HUES48 (cell line): ENCODE measurements at regions not wholly inside any gene's neighbourhood (a gene's known extent, or its start where the extent isn't known, plus 50 kb on each side); places are given as distances from the start of the nearest gene placed in this dataset.
"Not testable (repeated sequence)": the region's sequence is repeated elsewhere in the genome, so short reads cannot be mapped to it uniquely, and the experiment has no call there.

Experiments used
- H3K27ac ChIP-seq: one replicate; pipeline ENCODE4 v1.7.0; 2013; ENCODE audit warnings: low read depth, low read length, inconsistent platforms
- H3K27me3 ChIP-seq: 2 replicates; pipeline ENCODE4 v1.6.1; 2013; ENCODE audit warnings: mild to moderate bottlenecking, low read length; ENCODE audit not compliant: control insufficient read depth, insufficient read depth
- H3K36me3 ChIP-seq: 2 replicates; pipeline ENCODE4 v1.6.1; 2013; ENCODE audit warnings: low read length; ENCODE audit not compliant: control insufficient read depth, insufficient read depth
- H3K4me1 ChIP-seq: 2 replicates; pipeline ENCODE4 v1.6.1; 2013; ENCODE audit warnings: mild to moderate bottlenecking, low read length; ENCODE audit not compliant: control insufficient read depth, insufficient read depth
- H3K4me3 ChIP-seq: 2 replicates; pipeline ENCODE4 v1.5.1; 2013; ENCODE audit warnings: mild to moderate bottlenecking, low read depth, low read length
- H3K9ac ChIP-seq: 2 replicates; pipeline ENCODE4 v1.6.1; 2013; ENCODE audit warnings: mild to moderate bottlenecking, low read depth, low read length, moderate library complexity
- H3K9me3 ChIP-seq: 2 replicates; pipeline ENCODE4 v1.6.1; 2013; ENCODE audit warnings: low read length; ENCODE audit not compliant: control insufficient read depth, insufficient read depth

DNA sequence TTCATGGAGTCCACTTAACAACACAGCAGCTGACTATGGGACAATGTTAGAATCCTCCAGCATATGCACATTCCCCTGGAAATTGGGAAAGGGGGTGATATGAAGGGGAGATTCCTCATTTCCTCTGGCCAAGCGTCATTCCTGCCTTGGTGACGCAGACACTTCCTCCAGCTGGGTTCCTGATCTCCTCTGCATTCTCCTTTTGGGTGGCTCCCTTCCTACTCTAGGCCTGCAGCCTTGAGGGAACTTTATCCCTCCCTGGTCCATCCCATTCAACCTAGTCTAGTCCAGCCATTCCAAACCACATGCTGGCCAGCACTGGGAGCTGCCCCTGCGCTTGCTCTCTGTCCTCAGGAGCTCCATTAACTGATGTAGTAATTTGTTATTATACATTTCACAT, 216.8 kb downstream of the VAPA start:
- Histone ChIP-seq H3K9me3 (no peaks in the 10 kb centered on the region), H3K36me3 (no peaks in the 10 kb centered on the region), H3K4me1 (peaks cover 8% of the 10 kb centered on the region; the same call in 1 of the 2 replicates), H3K9ac (no peak overlapping the region), H3K4me3 (no peak overlapping the region), H3K27me3 (no peaks in the 10 kb centered on the region), H3K27ac (no peak overlapping the region)

DNA sequence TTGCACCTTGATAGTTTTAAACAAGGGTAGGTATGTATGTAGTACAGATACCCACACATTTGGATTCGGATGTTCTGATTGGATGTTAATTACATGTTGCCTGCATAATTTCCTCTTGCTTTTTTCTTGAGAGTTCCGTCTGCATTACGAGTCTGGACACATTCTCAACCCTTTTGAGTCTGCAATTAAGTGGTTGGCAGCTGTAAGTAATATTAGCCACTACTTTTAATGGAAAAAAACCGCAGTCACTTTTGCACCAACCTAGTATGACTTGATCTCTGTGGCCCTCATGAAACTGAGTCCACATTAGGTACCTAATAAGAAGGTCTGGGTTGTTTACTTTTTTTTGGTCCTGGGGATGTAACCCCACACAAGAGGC, 217.3 kb downstream of the VAPA start:
- Histone ChIP-seq H3K27me3 (no peaks in the 10 kb centered on the region), H3K4me3 (no peak overlapping the region), H3K9me3 (no peaks in the 10 kb centered on the region), H3K27ac (no peak overlapping the region), H3K4me1 (peaks cover 8% of the 10 kb centered on the region; the same call in 1 of the 2 replicates), H3K9ac (no peak overlapping the region), H3K36me3 (no peaks in the 10 kb centered on the region)

DNA sequence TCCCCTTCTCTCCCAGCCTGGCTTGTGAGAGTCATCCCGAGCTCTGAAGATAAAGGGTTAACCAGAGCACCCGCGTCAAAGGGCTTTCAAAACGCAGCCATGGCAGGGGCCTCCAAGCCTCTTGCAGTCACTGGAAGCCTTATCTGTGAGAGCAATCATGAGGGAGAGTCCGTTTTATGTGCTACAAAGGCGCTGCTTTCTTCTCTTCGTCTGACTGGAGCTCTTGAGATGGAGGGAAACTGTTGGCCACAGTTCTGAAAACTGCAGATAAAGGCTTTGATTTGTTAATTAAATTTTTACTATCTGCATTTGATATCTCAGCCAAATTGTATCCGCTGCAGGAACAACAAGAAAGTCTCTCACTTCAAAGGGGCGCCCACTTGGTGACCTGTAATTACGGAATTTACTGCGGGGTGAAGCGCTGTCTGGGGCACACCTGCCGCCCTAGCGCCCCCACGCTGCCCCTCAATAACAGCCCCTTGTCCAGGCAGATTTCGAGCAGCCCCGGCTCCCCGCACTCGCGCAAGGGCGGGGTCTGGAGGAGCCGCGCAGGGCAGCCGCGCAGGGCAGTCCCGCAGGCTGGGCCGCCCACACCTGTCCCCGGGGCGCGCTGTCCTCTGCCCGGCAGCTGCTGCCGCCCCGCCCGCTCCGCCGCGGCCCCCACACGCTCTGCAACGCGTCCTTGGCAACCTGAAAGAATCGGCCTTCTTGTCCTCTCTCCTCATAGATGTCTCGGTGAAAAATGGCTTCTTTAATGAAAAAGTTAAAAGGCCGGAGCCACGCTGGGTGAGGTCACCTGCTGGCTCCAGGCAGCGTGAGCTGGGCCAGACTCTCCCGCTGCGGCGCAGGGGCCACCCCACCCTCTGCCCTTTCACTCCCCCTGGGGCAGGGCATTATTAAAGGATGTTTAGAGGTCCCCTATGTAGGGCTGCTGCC, 217.9 kb downstream of the VAPA start:
- no peaks in the 10 kb centered on the region for H3K27me3 ChIP-seq

DNA sequence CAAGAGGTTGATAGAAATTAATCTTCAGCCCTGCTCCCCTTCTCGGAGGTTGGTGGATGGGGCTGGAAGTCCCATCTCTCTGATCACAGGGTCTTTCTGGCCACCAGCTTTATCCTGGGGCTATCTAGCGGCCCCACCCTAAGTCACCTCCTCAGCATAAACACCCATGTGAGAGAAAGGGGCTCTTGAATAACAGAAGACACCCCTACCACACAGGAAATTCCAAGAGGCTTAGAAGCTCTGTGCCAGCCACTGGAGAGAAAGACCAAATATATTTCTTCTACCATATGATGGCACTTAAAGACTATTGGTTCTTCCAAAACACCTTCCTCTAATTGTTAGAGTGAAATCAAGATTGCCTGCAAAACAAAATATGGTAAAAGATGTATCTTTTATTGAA, 219.7 kb downstream of the VAPA start:
- H3K4me3 ChIP-seq: no peak overlapping the region
- H3K27ac ChIP-seq: no peak overlapping the region
- H3K4me1 ChIP-seq: peaks cover 8% of the 10 kb centered on the region; the same call in 1 of the 2 replicates
- no peaks in the 10 kb centered on the region for H3K36me3 ChIP-seq
- no peaks in the 10 kb centered on the region for H3K27me3 ChIP-seq
- no peak overlapping the region for H3K9ac ChIP-seq
- H3K9me3 ChIP-seq: no peaks in the 10 kb centered on the region

More for the DNA sequence above, 217.9 kb downstream of the VAPA start:
- H3K9me3 ChIP-seq: no peaks in the 10 kb centered on the region
- peak overlapping the region; percentile 66 for H3K4me3 ChIP-seq
- H3K4me1 ChIP-seq: peaks cover 8% of the 10 kb centered on the region; the same call in 1 of the 2 replicates
- H3K36me3 ChIP-seq: no peaks in the 10 kb centered on the region
- H3K27ac ChIP-seq: peak overlapping the region; percentile 40
- H3K9ac ChIP-seq: 0 out of 2 replicates have a peak overlapping the region, but pooled peaks have one; percentile 4

DNA sequence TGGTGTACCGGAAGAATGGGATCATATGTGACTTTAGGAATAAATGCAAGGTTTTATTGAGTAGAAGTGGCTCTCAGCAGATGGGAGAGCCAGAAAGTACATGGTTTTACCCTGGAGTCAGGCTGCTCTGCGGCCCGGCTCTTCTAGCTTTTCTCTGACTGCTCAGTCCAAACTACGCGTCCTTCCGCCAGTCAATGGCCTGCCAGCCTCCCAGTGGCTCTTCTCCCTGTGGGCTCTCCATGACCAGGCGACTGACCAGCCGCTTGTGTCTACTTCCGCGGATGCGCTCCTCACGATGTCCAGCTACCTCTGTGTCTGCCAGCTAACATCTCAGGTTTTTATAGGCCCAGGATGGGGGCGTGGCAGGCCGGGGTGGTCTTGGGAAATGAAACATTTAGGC, 220.4 kb downstream of the VAPA start:
- no peaks in the 10 kb centered on the region for H3K9me3 ChIP-seq
- H3K36me3 ChIP-seq: no peaks in the 10 kb centered on the region
- H3K27ac ChIP-seq: no peak overlapping the region
- H3K27me3 ChIP-seq: no peaks in the 10 kb centered on the region
- no peak overlapping the region for H3K4me3 ChIP-seq
- peaks cover 8% of the 10 kb centered on the region; the same call in 1 of the 2 replicates for H3K4me1 ChIP-seq
- H3K9ac ChIP-seq: no peak overlapping the region

DNA sequence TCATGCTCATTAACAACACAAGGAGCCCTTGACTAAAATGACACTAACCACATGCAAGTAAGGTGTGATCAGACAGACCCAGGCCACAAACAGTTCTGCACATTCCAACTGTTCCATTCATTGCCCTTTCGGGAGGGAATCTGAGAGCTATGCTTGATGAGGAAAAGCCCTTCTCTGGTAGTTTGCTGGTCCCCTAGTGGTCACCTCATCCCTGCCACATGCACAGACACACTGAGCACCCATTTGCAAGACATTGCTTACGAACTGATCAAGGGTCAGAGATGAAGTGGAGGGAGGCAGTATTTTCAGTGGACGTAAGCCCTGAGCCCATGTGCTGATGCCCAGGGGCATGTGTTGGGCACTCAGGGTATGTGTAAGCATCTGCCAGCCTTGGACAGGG, 220.9 kb downstream of the VAPA start:
- not testable (repeated sequence) for H3K27me3 ChIP-seq, H3K4me3 ChIP-seq, H3K4me1 ChIP-seq, H3K36me3 ChIP-seq, H3K27ac ChIP-seq, H3K9me3 ChIP-seq, H3K9ac ChIP-seq

DNA sequence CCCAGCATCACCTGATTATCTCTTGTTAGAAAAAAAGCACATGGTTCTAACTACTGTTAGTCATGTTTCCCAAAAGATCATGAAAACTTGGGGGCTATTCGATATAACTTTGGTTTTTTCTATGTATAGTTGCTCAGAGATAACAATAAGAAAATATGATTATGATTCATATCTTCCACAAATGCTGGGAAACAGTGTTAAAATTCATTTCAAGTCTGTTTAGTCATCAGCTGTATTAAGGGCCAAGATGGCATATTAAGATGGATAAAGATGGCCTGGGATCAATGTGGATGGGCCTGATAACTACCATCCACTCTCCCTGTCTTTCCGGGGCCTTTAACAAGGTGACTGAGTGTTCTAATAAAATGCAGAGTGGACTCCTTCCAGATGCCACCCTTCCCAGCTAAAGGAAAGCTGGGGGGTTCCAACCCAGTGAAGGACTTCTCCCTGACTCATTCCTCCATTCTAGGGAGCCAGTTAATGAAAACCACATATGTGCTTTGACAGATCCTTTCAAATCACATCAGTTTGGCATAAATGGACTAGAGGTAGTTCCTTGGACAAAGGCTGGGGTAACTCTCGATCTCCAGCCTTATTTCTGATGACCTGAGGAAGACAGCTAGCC, 221.6 kb downstream of the VAPA start:
- H3K9ac ChIP-seq: no peak overlapping the region
- H3K4me1 ChIP-seq: peaks cover 13% of the 10 kb centered on the region
- no peak overlapping the region for H3K4me3 ChIP-seq
- no peaks in the 10 kb centered on the region for H3K27me3 ChIP-seq
- H3K36me3 ChIP-seq: no peaks in the 10 kb centered on the region
- no peaks in the 10 kb centered on the region for H3K9me3 ChIP-seq
- no peak overlapping the region for H3K27ac ChIP-seq

DNA sequence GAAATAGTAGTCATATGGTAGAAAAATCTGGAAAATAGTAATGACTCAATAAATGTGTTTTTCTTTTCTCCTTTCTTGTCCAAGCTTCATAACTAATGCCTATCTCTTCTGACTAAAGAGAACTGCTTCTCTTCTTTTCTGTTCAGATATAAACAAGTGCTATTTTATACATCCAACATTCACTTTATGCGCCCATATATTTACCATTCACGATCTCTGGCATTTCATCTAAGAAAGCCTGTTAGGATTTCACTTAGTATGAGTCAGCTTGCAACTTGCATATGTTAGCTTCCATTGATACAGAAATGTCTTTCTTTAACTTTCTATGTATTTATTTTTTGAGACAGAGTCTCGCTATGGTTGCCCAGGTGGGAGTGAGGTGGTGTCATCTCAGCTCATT, 224.9 kb downstream of the VAPA start:
- Histone ChIP-seq H3K4me3 (no peak overlapping the region), H3K9me3 (no peaks in the 10 kb centered on the region), H3K9ac (no peak overlapping the region), H3K27ac (no peak overlapping the region), H3K36me3 (no peaks in the 10 kb centered on the region), H3K27me3 (no peaks in the 10 kb centered on the region), H3K4me1 (peaks cover 23% of the 10 kb centered on the region)

DNA sequence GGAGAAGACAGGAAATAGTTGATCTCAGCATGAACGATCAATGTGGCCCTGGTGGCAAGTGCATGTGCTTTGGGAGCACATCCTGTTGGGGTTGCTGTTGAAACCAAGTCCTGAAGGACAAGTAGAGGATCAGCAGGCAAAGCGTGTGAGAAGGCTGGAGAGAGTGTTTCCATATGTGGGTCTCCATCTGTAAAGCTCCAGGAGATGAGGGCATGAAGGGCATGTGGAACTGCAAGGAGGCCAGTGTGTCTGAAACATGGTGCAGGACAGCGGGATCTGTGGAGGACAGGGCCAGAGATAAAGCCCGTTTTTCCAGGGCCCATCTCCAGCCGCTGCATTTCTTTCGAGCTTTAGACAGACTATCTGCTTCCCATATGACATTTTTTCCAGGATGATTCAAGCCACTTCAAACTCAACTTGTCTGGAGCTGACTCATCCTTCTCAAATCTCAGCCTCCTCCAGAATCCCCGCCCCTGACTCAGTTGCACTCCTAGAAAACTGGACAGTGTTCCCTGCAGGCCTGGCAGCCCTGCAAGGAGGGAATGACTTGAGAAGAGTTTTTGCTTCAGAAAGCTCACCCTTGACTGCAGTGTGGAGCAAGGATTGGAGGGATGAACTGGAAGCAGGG, 226.1 kb downstream of the VAPA start:
- Histone ChIP-seq H3K27ac (peak overlapping the region; percentile 13), H3K36me3 (no peaks in the 10 kb centered on the region), H3K4me3 (no peak overlapping the region), H3K4me1 (peaks cover 23% of the 10 kb centered on the region), H3K9me3 (no peaks in the 10 kb centered on the region), H3K27me3 (no peaks in the 10 kb centered on the region), H3K9ac (no peak overlapping the region)

DNA sequence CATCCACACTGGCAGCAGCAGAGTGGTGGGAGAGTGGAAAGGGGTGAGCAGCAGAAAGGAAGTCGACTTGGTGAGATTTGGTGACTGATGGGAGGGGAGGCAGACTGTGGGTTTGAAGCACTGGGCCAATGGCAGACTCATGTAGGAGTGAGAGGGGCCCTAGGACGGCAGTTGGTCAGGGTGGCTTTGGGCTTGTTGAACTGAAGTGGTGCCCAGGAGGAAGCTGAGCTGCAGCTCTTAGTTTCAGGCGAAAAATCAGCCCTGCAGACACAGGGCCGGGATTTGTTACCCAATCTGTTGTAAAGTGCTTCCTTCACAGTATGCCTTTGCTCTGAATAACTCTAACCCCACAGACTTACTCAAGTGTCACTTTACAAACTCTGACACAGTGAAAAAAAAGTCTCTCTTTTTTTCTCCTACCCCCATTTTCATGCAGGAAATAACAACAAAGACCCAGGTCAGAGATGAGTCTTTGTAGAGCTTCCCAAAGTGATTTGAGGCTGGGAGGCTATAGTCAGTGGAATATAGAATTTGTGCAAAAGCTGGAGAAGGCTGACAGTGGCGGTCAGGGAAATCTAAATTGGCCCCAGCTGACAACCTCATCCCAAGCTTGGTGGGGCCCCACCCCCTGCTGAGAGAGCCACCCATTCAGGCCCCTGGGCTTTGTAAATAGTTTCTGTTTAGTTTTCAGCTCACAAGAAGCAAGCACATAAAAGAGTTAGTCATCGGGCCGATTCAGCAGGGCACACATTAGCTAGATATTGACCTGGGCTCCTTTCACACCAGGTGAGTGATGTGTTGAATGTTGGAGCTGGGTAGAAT, 226.9 kb downstream of the VAPA start:
- H3K4me1 ChIP-seq: peaks cover 23% of the 10 kb centered on the region
- no peak overlapping the region for H3K9ac ChIP-seq
- no peaks in the 10 kb centered on the region for H3K9me3 ChIP-seq
- H3K4me3 ChIP-seq: no peak overlapping the region
- H3K27ac ChIP-seq: peak overlapping the region; percentile 13
- no peaks in the 10 kb centered on the region for H3K36me3 ChIP-seq
- no peaks in the 10 kb centered on the region for H3K27me3 ChIP-seq
